HCT116 (cell line): ENCODE measurements at regions not wholly inside any gene's neighbourhood (a gene's known extent, or its start where the extent isn't known, plus 50 kb on each side); places are given as distances from the start of the nearest gene placed in this dataset.

Source experiments
- ATAC-seq: fragments of 200-7000 bp; cut with Tn5 transposase; 2 replicates; pipeline ENCODE4 v1.9.1; 2020; ENCODE audit warnings: mild to moderate bottlenecking, moderate library complexity
- BruUV-seq: library from RNA; stranded (reverse); fragments of 400-500 nt; replicated peaks from 2 replicates; lab custom pipeline; 2021; lab: Mats Ljungman, UMichigan
- CTCF ChIA-PET: fragments of 300-600 bp; sonication (Branson Sonifier 250); formaldehyde crosslinking; loops from one replicate; lab custom pipeline; 2021; ENCODE audit warnings: antibody characterized with exemption; lab: Charles Lee
- POLR2A ChIA-PET: fragments of 300-600, 350-600 bp; sonication (Branson Sonifier 250); formaldehyde crosslinking; loops from one replicate; lab custom pipeline; 2021; ENCODE audit warnings: antibody characterized with exemption; lab: Charles Lee
- RAD21 ChIA-PET, 2 experiments: fragments of 300-600 bp; sonication (Branson Sonifier 250); formaldehyde crosslinking; loops; one replicate each; lab custom pipeline; 2023; ENCODE audit warnings: low total read pairs in 2 of 2; ENCODE audit not compliant: uncharacterized antibody in 2 of 2, unreplicated experiment in 2 of 2, low non-redundant PET in 1 of 2; lab: Charles Lee
- DNase-seq: peaks from one replicate; pipeline ENCODE4 v3.0.0-alpha.2; 2010; ENCODE audit warnings: low read depth, low spot score
- H2AFZ ChIP-seq: fragments of 200-600 bp; shearing (Covaris generic), sonication (generic); 2 replicates; pipeline ENCODE4 v1.6.1; 2017; ENCODE audit warnings: low read depth, mixed run types, mixed read lengths, antibody characterized with exemption, low read length; ENCODE audit not compliant: poor library complexity, severe bottlenecking
- H3K27ac ChIP-seq: 2 replicates; pipeline ENCODE4 v1.5.1; 2012; ENCODE audit warnings: low read depth, low read length
- H3K27me3 ChIP-seq: fragments of 200-600 bp; sonication (generic); 2 replicates; pipeline ENCODE4 v1.6.1; 2016; ENCODE audit warnings: mixed run types, low read length, mixed read lengths; ENCODE audit not compliant: insufficient read depth
- H3K36me3 ChIP-seq, 2 experiments: fragments of 200-500 bp in 1 of 2; fragments of 200-600 bp in 1 of 2; sonication (Bioruptor generic) in 1 of 2; sonication (generic) in 1 of 2; 2 replicates each; pipeline versions ENCODE4 v1.5.1 to v1.6.1; 2014 to 2016; ENCODE audit warnings: low read length in 2 of 2, inconsistent platforms in 1 of 2, mixed read lengths in 1 of 2, mixed run types in 1 of 2; ENCODE audit not compliant: insufficient read depth in 2 of 2, control insufficient read depth in 1 of 2
- H3K4me1 ChIP-seq, 2 experiments: fragments of 200-600 bp in 1 of 2; sonication (generic) in 1 of 2; 2 replicates each; pipeline versions ENCODE4 v1.5.1 to v1.6.1; 2012 to 2017; ENCODE audit warnings: low read length in 2 of 2, inconsistent platforms in 1 of 2, mild to moderate bottlenecking in 1 of 2, mixed read lengths in 1 of 2, mixed run types in 1 of 2, moderate library complexity in 1 of 2; ENCODE audit not compliant: insufficient read depth in 2 of 2, control insufficient read depth in 1 of 2
- H3K4me2 ChIP-seq: fragments of 200-600 bp; sonication (generic); 2 replicates; pipeline ENCODE4 v1.6.1; 2017; ENCODE audit warnings: mixed run types, low read length, mixed read lengths
- H3K4me3 ChIP-seq, 2 experiments: fragments of 200-600 bp in 1 of 2; sonication (generic) in 1 of 2; replicated peaks in 1 of 2; 2 replicates each; pipeline ENCODE4 v1.5.1; 2011 to 2016; ENCODE audit warnings: low read length in 2 of 2, control low read depth in 1 of 2, low read depth in 1 of 2, mild to moderate bottlenecking in 1 of 2, mixed read lengths in 1 of 2, mixed run types in 1 of 2
- H3K79me2 ChIP-seq: fragments of 200-600 bp; sonication (generic); 2 replicates; pipeline ENCODE4 v1.6.1; 2017; ENCODE audit warnings: mild to moderate bottlenecking, mixed run types, low read length, moderate library complexity, mixed read lengths; ENCODE audit not compliant: insufficient read depth
- H3K9ac ChIP-seq: fragments of 200-600 bp; sonication (generic); 2 replicates; pipeline ENCODE4 v1.6.1; 2016; ENCODE audit warnings: low read length, mixed read lengths
- H3K9me2 ChIP-seq: fragments of 200-600 bp; sonication (generic), shearing (Covaris generic); 2 replicates; pipeline ENCODE4 v1.6.1; 2017; ENCODE audit warnings: mixed run types, mild to moderate bottlenecking, moderate library complexity; ENCODE audit not compliant: insufficient read depth
- H3K9me3 ChIP-seq, 2 experiments: fragments of 200-500 bp in 1 of 2; fragments of 200-600 bp in 1 of 2; sonication (Bioruptor generic) in 1 of 2; sonication (generic) in 1 of 2; 2 replicates each; pipeline ENCODE4 v1.6.1; 2014 to 2017; ENCODE audit warnings: low read length in 2 of 2, mixed read lengths in 2 of 2, inconsistent platforms in 1 of 2, low read depth in 1 of 2, mild to moderate bottlenecking in 1 of 2, mixed run types in 1 of 2, moderate library complexity in 1 of 2; ENCODE audit not compliant: control insufficient read depth in 1 of 2, insufficient read depth in 1 of 2
- H4K20me1 ChIP-seq: fragments of 200-600 bp; sonication (generic), shearing (Covaris generic); 2 replicates; pipeline ENCODE4 v1.6.1; 2017; ENCODE audit warnings: mixed run types, mild to moderate bottlenecking, moderate library complexity; ENCODE audit not compliant: insufficient read depth
- ATF3 ChIP-seq: IDR thresholded peaks from 2 replicates; pipeline ENCODE4 v1.6.1; 2012
- EGR1 ChIP-seq: IDR thresholded peaks from 2 replicates; pipeline ENCODE4 v1.6.1; 2012; ENCODE audit warnings: low read depth
- EZH2phosphoT487 ChIP-seq: fragments of 200-600 bp; IDR thresholded peaks from 2 replicates; pipeline ENCODE4 v1.6.1; 2018; ENCODE audit warnings: antibody characterized with exemption, borderline replicate concordance
- FOSL1 ChIP-seq: IDR thresholded peaks from 2 replicates; pipeline ENCODE4 v1.6.1; 2012; ENCODE audit warnings: low read depth
- JUND ChIP-seq: IDR thresholded peaks from 2 replicates; pipeline ENCODE4 v1.6.1; 2012
- POLR2A ChIP-seq: IDR thresholded peaks from 2 replicates; pipeline ENCODE4 v1.7.0; 2011; ENCODE audit warnings: borderline replicate concordance; ENCODE audit not compliant: insufficient read depth, insufficient read length; ENCODE audit errors: extremely low read depth
- RAD21 ChIP-seq: IDR thresholded peaks from 2 replicates; pipeline ENCODE4 v1.6.1; 2012; ENCODE audit warnings: low read depth, mild to moderate bottlenecking
- SIN3A ChIP-seq: IDR thresholded peaks from 2 replicates; pipeline ENCODE4 v1.6.1; 2012; ENCODE audit warnings: low read depth
- SP1 ChIP-seq: IDR thresholded peaks from 2 replicates; pipeline ENCODE4 v1.6.1; 2012; ENCODE audit warnings: low read depth
- SRF ChIP-seq: IDR thresholded peaks from 2 replicates; pipeline ENCODE4 v1.6.1; 2012; ENCODE audit warnings: low read depth
- TCF7L2 ChIP-seq: IDR thresholded peaks from 2 replicates; pipeline ENCODE4 v1.7.0; 2011; ENCODE audit warnings: borderline replicate concordance, inconsistent platforms; ENCODE audit not compliant: insufficient read depth, insufficient read length; ENCODE audit errors: extremely low read depth
- YY1 ChIP-seq: IDR thresholded peaks from 2 replicates; pipeline ENCODE4 v1.6.1; 2011; ENCODE audit warnings: low read length, low read depth, moderate library complexity, mild to moderate bottlenecking; ENCODE audit not compliant: insufficient replicate concordance; ENCODE audit errors: extremely low read depth
- ZBTB33 ChIP-seq: IDR thresholded peaks from 2 replicates; pipeline ENCODE4 v1.6.1; 2011; ENCODE audit warnings: mild to moderate bottlenecking, low read length, moderate library complexity; ENCODE audit not compliant: insufficient replicate concordance; ENCODE audit errors: extremely low read depth
- ZNF274 ChIP-seq: fragments of 200-500 bp; sonication (Bioruptor generic); IDR thresholded peaks from 2 replicates; pipeline ENCODE4 v1.6.1; 2014; ENCODE audit warnings: mild to moderate bottlenecking, low read depth, low read length, inconsistent platforms
- intact Hi-C: fragments of 100-400 bp; cut with micrococcal nuclease; formaldehyde crosslinking; loops from 2 replicates; pipeline ENCODE4 v1.10.0; 2022

- H3K4me3 ChIP-seq, result no peak overlapping the region
- ATAC-seq (no peak), DNase-seq (no peak)
- no peak overlapping the region for H2AFZ ChIP-seq
- H3K9ac ChIP-seq, result no peak overlapping the region
- ChIA-PET RAD21 (no interaction called here), POLR2A (no interaction called here), CTCF (no interaction called here)
- no peak overlapping the region for H3K27ac ChIP-seq
- intact Hi-C loops, result no loop called here
- no peaks in the 10 kb centered on the region for H3K27me3 ChIP-seq
- H3K4me2 ChIP-seq, result no peak overlapping the region
- H3K4me1 ChIP-seq, result no peaks in the 10 kb centered on the region
- H3K36me3 ChIP-seq, result no peaks in the 10 kb centered on the region
- no peak for TF ChIP-seq ATF3
- no peak for TF ChIP-seq SRF
- no peak for TF ChIP-seq EGR1
- TF ChIP-seq EZH2phosphoT487, result no peak
- TF ChIP-seq SP1, result no peak
- no peak for TF ChIP-seq JUND
- no peak for TF ChIP-seq YY1
- TF ChIP-seq RAD21, result no peak
- TF ChIP-seq ZNF274, result no peak
- TF ChIP-seq ZBTB33, result no peak
- no peak for TF ChIP-seq POLR2A
- TF ChIP-seq TCF7L2, result no peak
- no peak for TF ChIP-seq FOSL1
- no peak for TF ChIP-seq SIN3A
- no peaks in the 10 kb centered on the region for H3K9me2 ChIP-seq
- BruUV-seq, result no TSS peak
- no peaks in the 10 kb centered on the region for H3K79me2 ChIP-seq
- no peaks in the 10 kb centered on the region for H3K9me3 ChIP-seq
- H4K20me1 ChIP-seq, result no peaks in the 10 kb centered on the region
Observed at GRCh38 chr3:178479446-178479845, 56.8 kb upstream of the KCNMB2 start.
